ENCODE measurements at regions not wholly inside any gene's neighbourhood (a gene's known extent, or its start where the extent isn't known, plus 50 kb on each side); places are given as distances from the start of the nearest gene placed in this dataset.

DNA sequence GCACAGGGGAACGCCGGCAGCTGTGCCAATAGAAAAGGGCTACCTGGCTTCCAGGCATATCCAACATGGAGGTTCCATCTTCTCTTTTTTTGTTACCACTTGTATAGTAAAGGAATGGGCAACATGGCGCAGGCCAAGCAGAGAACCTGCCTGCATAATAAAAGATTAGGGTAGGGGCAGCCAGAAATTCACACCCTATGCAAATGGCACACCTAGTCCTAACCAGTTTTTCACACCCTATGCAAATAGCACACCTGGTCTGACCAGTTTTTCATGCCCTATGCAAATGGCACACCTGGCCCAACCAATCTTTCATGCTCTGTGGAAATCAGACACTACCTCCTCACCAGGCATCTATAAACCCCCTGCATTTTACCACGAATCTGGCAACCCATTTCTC lies 369.5 kb downstream of the IPMK start:
- no peak for ATAC-seq (ENCODE audit: poor library complexity)
- Histone ChIP-seq H3K9me3 (ENCODE audit: control insufficient read depth in 1 of 2, insufficient read depth in 1 of 2, low read length in 2 of 2) (no peaks in the 10 kb centered on the region), H3K4me1 (ENCODE audit: insufficient read depth, low read length) (no peaks in the 10 kb centered on the region), H3K27me3 (ENCODE audit: control insufficient read depth in 1 of 2, insufficient read depth in 2 of 2, low read length in 2 of 2) (no peaks in the 10 kb centered on the region), H3K27ac (ENCODE audit: low read depth in 1 of 2, low read length in 2 of 2) (no peak overlapping the region), H3K4me3 (ENCODE audit: low read length) (no peak overlapping the region), H3K36me3 (ENCODE audit: insufficient read depth, low read length) (no peaks in the 10 kb centered on the region)
- H3K27me3 Mint-ChIP-seq, result no peaks in the 10 kb centered on the region
- no peak for DNase-seq
- no peak overlapping the region for H3K27ac Mint-ChIP-seq
- H3K4me3 Mint-ChIP-seq, result no peak overlapping the region
- TF ChIP-seq, protein P1, sequence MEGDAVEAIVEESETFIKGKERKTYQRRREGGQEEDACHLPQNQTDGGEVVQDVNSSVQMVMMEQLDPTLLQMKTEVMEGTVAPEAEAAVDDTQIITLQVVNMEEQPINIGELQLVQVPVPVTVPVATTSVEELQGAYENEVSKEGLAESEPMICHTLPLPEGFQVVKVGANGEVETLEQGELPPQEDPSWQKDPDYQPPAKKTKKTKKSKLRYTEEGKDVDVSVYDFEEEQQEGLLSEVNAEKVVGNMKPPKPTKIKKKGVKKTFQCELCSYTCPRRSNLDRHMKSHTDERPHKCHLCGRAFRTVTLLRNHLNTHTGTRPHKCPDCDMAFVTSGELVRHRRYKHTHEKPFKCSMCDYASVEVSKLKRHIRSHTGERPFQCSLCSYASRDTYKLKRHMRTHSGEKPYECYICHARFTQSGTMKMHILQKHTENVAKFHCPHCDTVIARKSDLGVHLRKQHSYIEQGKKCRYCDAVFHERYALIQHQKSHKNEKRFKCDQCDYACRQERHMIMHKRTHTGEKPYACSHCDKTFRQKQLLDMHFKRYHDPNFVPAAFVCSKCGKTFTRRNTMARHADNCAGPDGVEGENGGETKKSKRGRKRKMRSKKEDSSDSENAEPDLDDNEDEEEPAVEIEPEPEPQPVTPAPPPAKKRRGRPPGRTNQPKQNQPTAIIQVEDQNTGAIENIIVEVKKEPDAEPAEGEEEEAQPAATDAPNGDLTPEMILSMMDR (IDR thresholded peaks at IDR 0.05), result no peak
- H3K36me3 Mint-ChIP-seq (ENCODE audit: low read depth), result no peaks in the 10 kb centered on the region
- intact Hi-C loops (cut with DNase I, micrococcal nuclease), result no loop called here
- POLR2A ChIA-PET, result no interaction called here
- peaks cover 3% of the 10 kb centered on the region for H3K9me3 Mint-ChIP-seq
- CTCF ChIA-PET, result no interaction called here
- H3K4me1 Mint-ChIP-seq (ENCODE audit: low read depth), result no peaks in the 10 kb centered on the region

DNA sequence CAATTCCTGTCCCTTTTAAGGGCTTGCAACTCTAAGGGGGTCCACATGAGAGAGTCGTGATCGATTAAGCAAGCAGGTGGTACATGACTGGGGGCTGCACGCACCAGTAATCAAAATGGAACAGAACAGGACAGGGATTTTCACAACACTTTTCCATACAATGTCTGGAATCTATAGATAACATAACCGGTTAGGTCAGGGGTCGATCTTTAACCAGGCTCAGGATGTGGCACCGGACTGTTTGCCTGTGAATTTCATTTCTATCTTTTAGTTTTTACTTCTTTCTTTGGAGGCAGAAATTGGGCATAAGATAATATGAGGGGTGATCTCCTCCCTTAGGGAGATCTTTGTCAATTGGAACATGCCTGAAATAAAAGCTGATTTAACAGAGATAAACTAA lies 370.1 kb downstream of the IPMK start:
- ChIA-PET CTCF (no interaction called here), POLR2A (no interaction called here)
- intact Hi-C loops (cut with DNase I, micrococcal nuclease), result no loop called here
- DNase-seq, result no peak
- Histone ChIP-seq H3K27ac (ENCODE audit: low read depth in 1 of 2, low read length in 2 of 2) (no peak overlapping the region), H3K36me3 (ENCODE audit: insufficient read depth, low read length) (no peaks in the 10 kb centered on the region), H3K4me1 (ENCODE audit: insufficient read depth, low read length) (no peaks in the 10 kb centered on the region), H3K27me3 (ENCODE audit: control insufficient read depth in 1 of 2, insufficient read depth in 2 of 2, low read length in 2 of 2) (no peaks in the 10 kb centered on the region), H3K4me3 (ENCODE audit: low read length) (no peak overlapping the region), H3K9me3 (ENCODE audit: control insufficient read depth in 1 of 2, insufficient read depth in 1 of 2, low read length in 2 of 2) (no peaks in the 10 kb centered on the region)
- no peak for ATAC-seq (ENCODE audit: poor library complexity)
- Mint-ChIP-seq H3K27me3 (no peaks in the 10 kb centered on the region), H3K36me3 (ENCODE audit: low read depth) (no peaks in the 10 kb centered on the region), H3K9me3 (peaks cover 4% of the 10 kb centered on the region), H3K4me1 (ENCODE audit: low read depth) (no peaks in the 10 kb centered on the region), H3K4me3 (no peak overlapping the region), H3K27ac (no peak overlapping the region)
- TF ChIP-seq, protein P1 (IDR thresholded peaks at IDR 0.05), result no peak

- POLR2A ChIA-PET, result no interaction called here
- no peaks in the 10 kb centered on the region for H3K36me3 ChIP-seq (ENCODE audit: insufficient read depth, low read length)
- no peaks in the 10 kb centered on the region for H3K27me3 ChIP-seq (ENCODE audit: control insufficient read depth in 1 of 2, insufficient read depth in 2 of 2, low read length in 2 of 2)
- intact Hi-C loops (cut with DNase I, micrococcal nuclease), result no loop called here
- H3K9me3 Mint-ChIP-seq, result peaks cover 5% of the 10 kb centered on the region
- ATAC-seq (ENCODE audit: poor library complexity) (no peak), DNase-seq (no peak)
- H3K9me3 ChIP-seq (ENCODE audit: control insufficient read depth in 1 of 2, insufficient read depth in 1 of 2, low read length in 2 of 2), result peaks cover 0 to 6% of the 10 kb centered on the region in 2 experiments
- no peaks in the 10 kb centered on the region for H3K4me1 Mint-ChIP-seq (ENCODE audit: low read depth)
- no peaks in the 10 kb centered on the region for H3K4me1 ChIP-seq (ENCODE audit: insufficient read depth, low read length)
- H3K27me3 Mint-ChIP-seq, result no peaks in the 10 kb centered on the region
- CTCF ChIA-PET, result no interaction called here
- H3K4me3 ChIP-seq (ENCODE audit: low read length), result no peak overlapping the region
- TF ChIP-seq, protein P1 (IDR thresholded peaks at IDR 0.05), result no peak
- no peaks in the 10 kb centered on the region for H3K36me3 Mint-ChIP-seq (ENCODE audit: low read depth)
- H3K27ac Mint-ChIP-seq, result no peak overlapping the region
- no peak overlapping the region for H3K4me3 Mint-ChIP-seq
- no peak overlapping the region for H3K27ac ChIP-seq (ENCODE audit: low read depth in 1 of 2, low read length in 2 of 2)
Measured at GRCh38 chr10:57894361-57894760, 373.3 kb downstream of the IPMK start.

Data from CD4-positive, alpha-beta T cell (primary cell).